HG02981 (cell line): ENCODE measurements at regions not wholly inside any gene's neighbourhood (a gene's known extent, or its start where the extent isn't known, plus 50 kb on each side); places are given as distances from the start of the nearest gene placed in this dataset.

Source experiments
- ATAC-seq: cut with Tn5 transposase; IDR thresholded peaks from one replicate; pipeline ENCODE4 v1.9.1; 2021; ENCODE audit warnings: mild to moderate bottlenecking, moderate library complexity; ENCODE audit not compliant: unreplicated experiment

- no peak for ATAC-seq
These were observed 561.1 kb upstream of the SETBP1 start for GRCh38 chr18:44119607-44120006.

DNA sequence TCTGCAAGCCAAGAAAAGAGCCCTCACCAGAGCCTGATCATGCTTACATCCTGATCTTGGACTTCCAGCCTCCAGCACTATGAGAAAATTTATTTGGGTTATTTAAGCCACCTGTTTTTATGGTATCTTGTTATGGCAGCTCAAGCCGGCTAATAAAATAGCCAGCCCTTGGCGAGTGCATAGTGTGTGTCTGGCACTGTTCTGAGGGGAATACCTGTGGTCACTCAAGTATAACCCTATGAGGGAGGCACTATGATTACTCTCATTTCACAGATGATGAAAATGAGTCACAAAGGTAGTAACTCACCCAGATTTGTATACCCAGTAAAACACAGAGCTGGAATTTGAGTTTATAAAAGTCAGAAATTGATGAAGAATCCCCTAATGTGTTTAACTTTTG lies 556.9 kb upstream of the SETBP1 start:
- no peak for ATAC-seq

GRCh38 chr18:44125446-44125845 lies 555.2 kb upstream of the SETBP1 start:
- ATAC-seq, result no peak

GRCh38 chr18:44126598-44126997 lies 554.1 kb upstream of the SETBP1 start:
- ATAC-seq, result no peak

- ATAC-seq, result no peak
These were observed 552.3 kb upstream of the SETBP1 start for GRCh38 chr18:44128365-44128764.

- no peak for ATAC-seq
These were observed 550.2 kb upstream of the SETBP1 start for GRCh38 chr18:44130376-44130942.

- ATAC-seq, result no peak
These were observed 547.2 kb upstream of the SETBP1 start for GRCh38 chr18:44133483-44133882.

GRCh38 chr18:44134447-44134846 lies 546.2 kb upstream of the SETBP1 start:
- no peak for ATAC-seq

- ATAC-seq, result no peak
These were observed 544.9 kb upstream of the SETBP1 start for GRCh38 chr18:44135741-44136140.

GRCh38 chr18:44136326-44136725 lies 544.4 kb upstream of the SETBP1 start:
- ATAC-seq, result no peak

GRCh38 chr18:44143072-44143471 lies 537.6 kb upstream of the SETBP1 start:
- ATAC-seq, result no peak

DNA sequence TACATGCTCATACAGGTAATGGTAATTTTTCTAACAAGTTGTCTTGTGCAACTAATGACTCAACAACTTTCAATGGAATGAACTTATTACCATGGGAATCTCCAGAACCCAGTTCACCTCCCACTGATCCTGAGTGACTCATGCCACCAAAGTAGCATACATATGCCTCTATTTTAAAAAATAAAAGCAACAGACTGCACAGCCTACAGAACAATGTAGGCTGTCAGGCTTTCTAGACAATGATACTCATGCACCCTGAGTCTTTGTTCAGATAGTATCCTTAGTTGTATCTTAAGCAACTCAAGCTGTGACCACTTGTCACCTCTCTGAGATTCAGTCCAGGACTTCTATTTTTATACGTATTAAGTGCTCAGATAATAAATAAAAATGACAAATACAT lies 531.0 kb upstream of the SETBP1 start:
- ATAC-seq, result no peak

GRCh38 chr18:44153981-44154380 lies 526.7 kb upstream of the SETBP1 start:
- ATAC-seq, result no peak

GRCh38 chr18:44156126-44156525 lies 524.6 kb upstream of the SETBP1 start:
- no peak for ATAC-seq

DNA sequence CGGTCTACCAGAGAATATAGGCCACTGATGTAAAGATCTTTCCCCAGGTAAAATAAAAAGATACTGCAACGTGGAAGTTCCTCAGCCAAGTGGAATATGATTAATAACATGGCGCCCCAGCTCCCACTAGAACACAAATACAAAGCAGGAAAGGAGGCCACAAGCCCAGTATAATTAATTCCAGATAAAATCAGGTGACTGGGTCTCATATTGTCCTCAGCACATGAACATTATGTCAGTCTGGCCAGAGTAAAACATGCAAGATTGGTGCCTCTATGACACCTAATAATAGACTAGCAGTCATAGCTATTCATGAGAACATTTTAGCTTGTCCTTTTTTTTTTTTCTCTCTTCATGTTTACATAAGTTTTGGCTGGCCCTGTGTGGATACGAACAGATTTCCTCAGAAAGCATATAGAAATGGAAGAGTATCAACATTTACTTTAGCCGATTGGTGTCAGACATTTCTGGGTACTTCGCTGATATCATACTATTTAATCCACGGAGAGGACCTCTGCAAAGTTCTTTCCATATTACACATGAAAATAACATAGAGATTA lies 523.8 kb upstream of the SETBP1 start:
- no peak for ATAC-seq

- ATAC-seq, result no peak
These were observed 510.3 kb upstream of the SETBP1 start for GRCh38 chr18:44170208-44170880.

GRCh38 chr18:44171301-44171700 lies 509.4 kb upstream of the SETBP1 start:
- ATAC-seq, result no peak

- ATAC-seq, result no peak
These were observed 504.8 kb upstream of the SETBP1 start for GRCh38 chr18:44175891-44176290.

DNA sequence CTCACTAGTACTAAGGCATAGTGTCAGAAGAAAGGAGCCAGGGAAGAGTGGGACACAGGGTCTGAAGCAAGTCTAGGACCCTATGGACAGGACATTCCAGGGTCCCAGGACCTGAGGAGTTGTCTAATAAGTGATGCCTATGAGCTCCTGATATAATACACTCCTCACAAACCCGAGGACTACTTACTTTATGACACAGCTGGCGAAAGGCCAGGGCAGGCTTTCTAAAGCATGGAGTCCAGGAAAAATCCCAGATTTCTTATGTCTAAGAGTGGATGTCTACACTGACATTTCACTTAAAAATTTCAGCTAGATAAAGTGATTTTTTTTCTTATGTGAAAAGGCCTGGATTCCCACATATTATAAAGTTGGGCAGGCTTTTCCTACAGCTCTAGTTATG lies 502.2 kb upstream of the SETBP1 start:
- no peak for ATAC-seq

DNA sequence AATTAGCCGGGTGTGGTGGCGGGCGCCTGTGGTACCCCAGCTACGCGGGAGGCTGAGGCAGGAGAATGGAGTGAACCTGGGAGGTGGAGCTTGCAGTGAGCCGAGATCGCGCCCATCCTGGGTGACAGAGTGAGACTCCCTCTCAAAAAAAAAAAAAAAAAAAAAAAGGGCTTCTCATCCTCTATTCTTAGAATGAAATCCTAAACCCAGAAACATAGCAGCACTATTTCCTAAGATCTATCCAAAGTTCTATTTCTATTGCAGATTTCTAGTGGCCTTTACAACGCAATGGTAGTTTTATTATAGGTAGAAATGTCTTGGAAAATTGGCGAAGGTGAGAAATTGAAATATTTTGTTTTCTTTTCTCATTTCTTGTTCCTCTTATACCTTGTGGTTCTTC lies 501.0 kb upstream of the SETBP1 start:
- ATAC-seq, result no peak

DNA sequence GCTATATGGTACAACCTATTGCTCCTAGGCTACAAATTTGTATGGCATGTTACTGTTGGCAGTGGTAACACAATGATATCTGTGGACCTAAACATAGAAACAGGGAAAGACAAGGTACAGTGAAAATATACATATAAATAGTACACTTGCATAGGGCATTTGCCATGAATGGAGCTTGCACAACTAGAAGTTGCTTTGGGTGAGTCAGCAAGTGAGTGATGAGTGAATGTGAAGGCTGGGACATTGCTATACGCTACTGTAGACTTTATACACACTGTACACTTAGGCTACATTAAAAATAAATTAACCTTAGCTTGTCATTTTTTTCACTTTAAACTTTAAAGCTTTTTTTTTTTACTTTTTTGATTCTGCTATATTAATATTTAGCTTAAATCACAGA lies 500.0 kb upstream of the SETBP1 start:
- ATAC-seq, result no peak

GRCh38 chr18:44181951-44182747 lies 498.5 kb upstream of the SETBP1 start:
- ATAC-seq, result no peak
